Stimulated activated CD8-positive, alpha-beta memory T cell treated with anti-CD3 and anti-CD28 coated beads, Interleukin-15, amount 100 ng/mL, for 1 hour (primary cell): ENCODE measurements at regions not wholly inside any gene's neighbourhood (a gene's known extent, or its start where the extent isn't known, plus 50 kb on each side); places are given as distances from the start of the nearest gene placed in this dataset.
"Not testable (repeated sequence)": the region's sequence is repeated elsewhere in the genome, so short reads cannot be mapped to it uniquely, and the experiment has no call there.

Source experiments
- DNase-seq: peaks from one replicate; pipeline ENCODE4 v3.0.0-alpha.2; 2020; ENCODE audit warnings: low read depth

DNA sequence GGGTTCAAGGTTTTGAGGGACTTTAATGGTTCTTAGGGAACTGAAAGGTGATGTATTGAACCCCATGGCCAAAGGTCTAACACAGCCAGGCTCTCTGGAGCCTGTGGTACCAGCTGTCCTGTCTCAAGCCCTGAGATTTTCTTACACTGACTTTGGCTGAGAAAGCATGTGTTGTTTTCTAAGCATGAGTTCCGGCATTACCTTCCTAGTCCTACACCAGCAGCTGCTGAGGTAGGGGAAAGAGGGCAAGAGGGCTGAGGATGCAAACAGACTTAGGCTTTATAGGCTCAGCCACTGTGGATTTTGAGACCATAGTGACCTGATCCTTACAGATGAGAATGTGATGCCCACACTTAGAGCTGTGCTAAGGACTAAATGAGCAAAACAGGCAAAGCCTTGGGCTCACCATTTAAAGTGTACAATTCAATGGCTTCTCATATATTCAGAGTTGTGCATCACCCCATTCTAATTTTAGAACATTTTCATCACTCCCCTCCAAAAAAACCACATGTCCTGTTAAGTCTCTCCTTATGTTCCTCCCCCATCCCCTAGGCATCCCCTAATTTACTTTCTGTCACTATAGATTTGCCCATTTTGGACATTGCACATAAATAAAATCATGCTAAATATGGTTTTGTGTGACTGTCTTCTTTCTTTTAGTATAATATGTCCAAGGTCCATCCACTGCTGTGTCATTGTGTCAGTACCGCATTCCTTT is 99.7 kb upstream of the OTOS start:
- DNase-seq: no peak

DNA sequence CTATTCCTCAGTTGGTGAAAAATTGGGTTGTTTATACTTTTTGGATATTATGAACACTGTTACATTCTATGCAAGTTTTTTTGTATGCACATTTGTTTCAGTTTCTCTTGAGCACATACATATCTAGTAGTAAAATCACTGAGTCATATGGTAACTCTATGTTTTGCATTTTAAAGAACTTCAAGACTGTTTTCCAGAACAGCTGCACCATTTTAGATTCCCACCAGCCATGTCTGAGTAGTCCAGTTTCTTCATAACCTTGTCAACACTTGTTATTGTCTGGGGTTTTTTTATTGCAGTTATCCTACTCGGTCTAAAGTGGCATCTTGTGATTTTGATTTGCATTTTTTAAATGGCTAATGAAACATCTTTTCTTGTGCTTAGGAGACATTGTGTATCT is 100.3 kb upstream of the OTOS start:
- DNase-seq: no peak

GRCh38 chr2:240241572-240241971 is 101.1 kb upstream of the OTOS start:
- no peak for DNase-seq

DNA sequence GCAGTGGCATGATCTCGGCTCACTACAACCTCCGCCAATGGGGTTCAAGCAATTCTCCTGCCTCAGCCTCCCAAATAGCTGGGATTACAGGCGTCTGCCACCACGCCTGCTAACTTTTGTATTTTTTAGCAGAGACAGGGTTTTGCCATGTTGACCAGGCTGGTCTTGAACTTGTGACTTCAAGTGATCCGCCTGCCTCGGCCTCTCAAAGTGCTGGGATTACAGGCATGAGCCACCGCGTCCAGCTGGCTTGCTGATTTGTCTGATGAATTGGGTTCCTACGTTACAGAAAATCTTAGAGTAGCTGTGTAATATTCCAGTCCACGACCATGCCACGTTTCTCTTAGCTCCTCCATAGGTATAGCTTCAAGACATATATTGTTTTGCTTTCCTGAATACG is 102.6 kb upstream of the OTOS start:
- not testable (repeated sequence) for DNase-seq

GRCh38 chr2:240244543-240244942 is 104.1 kb upstream of the OTOS start:
- DNase-seq: no peak

- DNase-seq: no peak
These were observed 104.7 kb upstream of the OTOS start for GRCh38 chr2:240245184-240245583.

- no peak for DNase-seq
These were observed 105.2 kb upstream of the OTOS start for GRCh38 chr2:240245706-240246105.

DNA sequence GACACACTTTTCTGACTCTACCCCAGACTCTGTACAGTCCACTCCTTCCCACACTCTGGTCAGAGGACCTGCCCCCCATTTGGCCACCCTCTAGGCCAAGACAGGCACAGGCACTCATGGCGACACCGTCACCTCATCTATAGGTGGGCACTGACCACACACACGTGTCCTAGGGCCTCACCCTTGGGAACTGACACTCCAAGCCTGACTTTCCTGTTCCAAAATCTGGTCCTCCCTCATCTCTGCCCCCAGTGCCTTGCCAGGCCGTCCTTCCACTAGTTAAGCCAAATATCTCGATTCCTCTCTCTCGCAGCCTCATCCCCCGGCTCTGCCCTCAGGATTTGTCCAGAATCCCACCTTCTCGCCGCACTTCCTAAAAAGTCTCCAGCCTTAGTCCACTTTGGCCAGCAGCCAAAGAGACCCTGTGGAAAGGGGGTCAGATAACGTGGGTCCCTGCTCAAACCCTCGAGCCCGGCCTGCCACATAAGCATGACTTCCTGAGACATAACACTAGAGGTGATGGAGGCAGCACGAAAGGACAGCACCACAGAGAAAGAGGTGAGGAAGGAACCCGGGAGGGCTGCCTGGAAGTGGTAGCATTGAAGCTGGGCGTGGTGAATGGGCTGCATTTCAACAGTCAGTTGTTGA is 105.8 kb upstream of the OTOS start:
- no peak for DNase-seq

DNA sequence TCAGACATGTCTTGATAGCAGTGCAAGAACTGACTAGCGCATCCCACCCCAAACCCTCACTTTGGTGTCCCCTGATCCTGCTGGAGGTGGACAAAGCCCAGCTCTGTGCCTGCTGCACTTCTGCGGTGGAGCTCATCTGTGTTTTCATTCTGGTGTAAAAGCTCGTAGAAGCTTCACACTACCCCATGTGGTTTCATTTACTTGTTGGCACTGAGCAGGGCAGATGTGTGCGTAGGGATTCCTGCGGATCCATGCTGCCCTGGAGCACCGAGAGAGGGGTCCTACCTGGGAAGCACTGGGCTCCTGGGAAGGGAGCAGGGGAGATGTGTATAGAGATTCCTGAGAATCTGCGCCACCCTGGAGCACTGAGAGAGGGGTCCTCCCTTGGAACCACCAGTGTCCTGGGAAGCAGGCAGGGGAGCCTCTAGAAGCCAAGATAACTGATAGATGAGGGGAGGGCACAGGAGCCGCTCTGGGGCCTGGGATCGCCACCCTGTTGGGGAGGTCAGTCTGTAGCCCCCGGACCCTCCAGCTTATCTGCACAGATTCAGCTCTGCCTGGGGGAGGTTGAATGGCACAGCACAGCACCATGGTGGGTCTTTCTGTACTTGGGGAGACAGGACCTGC is 106.9 kb upstream of the OTOS start:
- DNase-seq: no peak

GRCh38 chr2:240247868-240248720 is 107.6 kb upstream of the OTOS start:
- no peak for DNase-seq

- no peak for DNase-seq
These were observed 108.4 kb upstream of the OTOS start for GRCh38 chr2:240248721-240249422.

DNA sequence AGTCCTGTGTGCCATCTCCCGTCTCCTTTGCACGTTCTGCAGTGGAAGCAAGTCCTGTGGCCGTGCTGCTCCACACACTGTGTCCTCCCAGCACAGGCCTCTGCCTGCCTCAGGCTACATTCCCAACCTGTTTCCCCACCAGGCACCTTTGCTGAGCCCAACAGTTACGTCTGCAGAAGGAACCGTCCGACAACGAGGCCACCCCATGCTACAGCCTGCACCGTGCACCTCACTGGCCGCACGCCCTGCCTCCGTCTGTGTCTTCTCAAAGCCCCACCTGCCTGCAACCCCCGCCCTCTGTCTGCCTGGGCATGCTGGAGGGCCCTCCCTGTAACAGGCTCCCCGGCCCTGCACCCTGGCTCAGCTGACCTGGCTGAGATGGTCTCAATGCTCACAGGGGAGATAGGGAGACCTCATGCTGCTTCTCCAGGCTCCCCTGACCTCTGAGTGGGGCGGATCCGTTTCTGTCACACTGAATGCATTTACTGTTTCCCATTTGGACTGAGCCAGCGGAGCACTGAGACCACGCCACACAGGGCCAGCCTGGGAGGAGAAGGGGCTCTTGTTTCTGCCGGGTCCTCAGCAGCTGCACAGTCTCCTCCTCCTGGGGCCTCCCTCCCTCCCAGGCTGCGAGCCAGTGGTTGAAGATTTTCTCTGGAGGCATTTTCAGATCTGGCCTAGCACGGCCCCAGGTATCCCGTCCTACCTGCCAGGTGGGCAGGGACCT is 109.1 kb upstream of the OTOS start:
- DNase-seq: no peak

DNA sequence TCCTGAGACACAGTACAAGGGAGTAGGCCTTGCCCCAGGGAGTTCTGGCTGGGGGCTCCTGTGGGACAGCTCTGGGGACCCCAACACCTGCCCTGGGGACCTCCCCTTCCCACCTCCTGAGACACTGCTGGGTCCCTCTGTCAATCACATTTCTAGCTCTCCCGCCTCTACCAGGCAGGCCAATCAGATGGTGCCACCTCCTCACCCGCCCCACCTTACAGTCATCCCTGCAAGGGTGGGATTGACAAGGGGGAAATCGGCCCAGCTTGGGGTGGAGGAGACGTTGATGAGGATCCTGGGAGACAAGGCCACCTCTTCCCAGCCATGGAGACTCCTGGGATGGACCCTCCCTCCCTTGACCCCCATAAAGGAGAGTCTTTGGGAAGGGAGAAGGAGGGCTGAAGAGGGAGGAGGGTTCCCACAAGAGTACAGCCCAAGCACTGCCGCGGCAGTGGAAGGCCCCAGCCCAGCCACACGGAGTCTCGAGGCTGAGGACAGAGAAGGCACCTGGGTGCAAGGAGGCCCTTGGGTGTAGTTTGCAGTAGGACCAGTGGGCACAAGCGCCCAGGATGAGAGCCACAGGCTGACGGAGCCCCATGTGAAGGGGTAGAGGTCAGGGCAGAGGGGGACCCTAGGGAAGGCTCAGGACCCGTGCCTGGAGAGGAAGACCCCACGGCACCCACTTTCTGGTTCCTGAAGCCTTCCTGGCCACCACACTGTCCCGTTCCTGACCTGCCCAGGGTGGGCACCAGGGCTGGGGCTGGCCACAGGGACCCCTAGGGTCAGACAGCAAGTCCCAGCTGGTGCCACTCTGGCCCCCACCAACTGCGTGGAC is 109.9 kb upstream of the OTOS start:
- DNase-seq: no peak

GRCh38 chr2:240250985-240251847 is 110.8 kb upstream of the OTOS start:
- DNase-seq: no peak

DNA sequence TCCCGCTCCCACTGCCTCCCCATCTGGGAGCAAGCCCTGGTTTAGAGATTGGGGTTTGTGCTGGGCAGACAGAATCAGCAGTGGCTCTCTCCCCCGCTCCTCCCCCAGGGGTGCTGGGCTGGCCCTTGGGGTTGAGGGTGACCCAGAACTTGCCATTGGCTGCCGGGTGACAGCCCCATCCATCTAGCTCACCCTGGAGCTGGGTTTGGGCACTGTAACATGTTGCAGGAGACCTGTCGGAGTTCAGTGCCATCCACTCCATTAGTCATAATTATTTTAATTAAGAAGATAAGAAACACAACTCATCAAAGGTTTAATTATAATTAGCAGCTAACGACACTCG is 111.4 kb upstream of the OTOS start:
- no peak for DNase-seq

- DNase-seq: no peak
These were observed 111.9 kb upstream of the OTOS start for GRCh38 chr2:240252191-240252871.

DNA sequence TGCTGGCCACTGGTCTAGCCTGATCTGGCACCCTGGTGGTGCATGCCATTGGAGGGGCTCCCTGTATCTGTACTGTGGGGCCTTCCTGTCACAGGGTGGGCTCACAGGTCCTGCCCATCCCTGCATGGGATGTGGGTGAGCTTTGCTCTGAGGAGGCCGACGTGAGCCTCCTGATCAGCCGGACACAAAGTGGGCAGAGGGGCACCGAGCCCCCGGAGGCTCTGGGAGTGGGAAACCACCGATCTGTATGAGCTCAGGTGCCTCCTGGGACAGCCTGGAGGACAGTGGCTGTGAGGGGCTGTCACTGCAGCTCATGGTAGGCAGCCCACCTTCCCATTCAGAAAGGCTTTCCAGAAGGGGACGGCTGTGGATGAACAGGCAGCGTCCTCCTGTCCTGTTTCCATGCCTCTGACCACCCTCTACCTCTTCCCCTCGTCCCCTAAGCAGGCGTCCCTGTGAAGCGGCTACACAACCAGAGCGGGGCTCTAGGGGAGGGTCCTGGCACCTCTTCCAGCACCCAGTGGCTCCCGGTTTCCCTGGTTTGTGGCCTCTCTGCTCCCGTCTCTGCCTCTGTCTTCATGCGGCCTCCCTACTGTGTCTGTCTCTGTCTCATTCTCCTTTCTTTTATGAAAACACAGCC is 112.5 kb upstream of the OTOS start:
- DNase-seq: no peak

- DNase-seq: no peak
These were observed 113.2 kb upstream of the OTOS start for GRCh38 chr2:240253583-240254145.
